KMS-11 (cell line): ENCODE measurements at regions not wholly inside any gene's neighbourhood (a gene's known extent, or its start where the extent isn't known, plus 50 kb on each side); places are given as distances from the start of the nearest gene placed in this dataset.

ENCODE experiments used
- H2AFZ ChIP-seq: fragments of 200-600 bp; sonication (generic); 2 replicates; pipeline ENCODE4 v1.6.1; 2016; ENCODE audit warnings: antibody characterized with exemption, mixed run types, low read depth
- H3K27ac ChIP-seq: fragments of 200-600 bp; sonication (generic); 2 replicates; pipeline ENCODE4 v1.6.1; 2016; ENCODE audit warnings: mild to moderate bottlenecking, mixed run types
- H3K27me3 ChIP-seq: fragments of 200-600 bp; sonication (generic); 2 replicates; pipeline ENCODE4 v1.6.1; 2017; ENCODE audit warnings: mild to moderate bottlenecking, low read depth, mixed run types, moderate library complexity; ENCODE audit not compliant: insufficient read depth
- H3K36me3 ChIP-seq: fragments of 200-600 bp; sonication (generic); 2 replicates; pipeline ENCODE4 v1.6.1; 2017; ENCODE audit warnings: mild to moderate bottlenecking, mixed run types; ENCODE audit not compliant: insufficient read depth
- H3K4me1 ChIP-seq: fragments of 200-600 bp; sonication (generic); 2 replicates; pipeline ENCODE4 v1.6.1; 2016; ENCODE audit warnings: mild to moderate bottlenecking, low read depth, mixed run types; ENCODE audit not compliant: poor library complexity, severe bottlenecking
- H3K4me2 ChIP-seq: fragments of 200-600 bp; sonication (generic); 2 replicates; pipeline ENCODE4 v1.7.0; 2016; ENCODE audit warnings: mild to moderate bottlenecking, mixed run types
- H3K4me3 ChIP-seq: fragments of 200-600 bp; sonication (generic); IDR thresholded peaks from 2 replicates; pipeline ENCODE4 v1.6.1; 2017; ENCODE audit warnings: low read depth, low read length, mixed read lengths; ENCODE audit not compliant: insufficient read depth
- H3K79me2 ChIP-seq: fragments of 200-600 bp; sonication (generic); 2 replicates; pipeline ENCODE4 v1.6.1; 2016; ENCODE audit warnings: low read depth, mixed run types; ENCODE audit not compliant: insufficient read depth
- H3K9ac ChIP-seq: fragments of 200-600 bp; sonication (generic); 2 replicates; pipeline ENCODE4 v1.6.1; 2016; ENCODE audit warnings: mild to moderate bottlenecking, mixed run types
- H4K20me1 ChIP-seq: fragments of 200-600 bp; sonication (generic); 2 replicates; pipeline ENCODE4 v1.6.1; 2016; ENCODE audit warnings: mild to moderate bottlenecking, mixed run types; ENCODE audit not compliant: insufficient read depth
- TF ChIP-seq, protein P1 (sequence below): fragments of 200-600 bp; sonication (generic); conservative IDR thresholded peaks from 2 replicates; pipeline ENCODE4 v1.6.1; 2017; ENCODE audit warnings: low read depth, mild to moderate bottlenecking, antibody characterized with exemption, low read length, moderate library complexity, mixed read lengths

DNA sequence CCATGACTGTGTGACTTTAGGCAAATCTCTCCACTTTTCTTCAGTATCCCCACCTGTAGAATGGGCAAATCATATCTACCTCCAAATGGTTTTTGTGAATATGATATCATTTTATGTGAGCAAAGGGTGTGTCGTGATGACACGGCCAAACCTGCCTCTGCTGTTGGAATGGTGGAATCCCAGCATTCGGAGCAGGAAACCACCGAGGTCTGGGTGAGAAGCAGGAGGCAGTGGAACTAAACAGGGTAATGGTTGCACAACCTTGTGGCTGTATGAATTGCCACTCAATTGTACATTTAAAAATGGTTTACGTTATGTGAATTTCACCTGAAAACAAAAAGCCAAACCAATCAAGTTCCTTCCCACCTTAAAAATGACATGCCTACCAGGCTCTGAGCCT is 131.4 kb upstream of the ZMIZ1 start:
- Histone ChIP-seq H3K79me2 (no peaks in the 10 kb centered on the region), H2AFZ (no peak overlapping the region), H3K9ac (no peak overlapping the region), H3K36me3 (no peaks in the 10 kb centered on the region), H3K27me3 (no peaks in the 10 kb centered on the region), H4K20me1 (no peaks in the 10 kb centered on the region), H3K27ac (no peak overlapping the region), H3K4me2 (no peak overlapping the region), H3K4me1 (no peaks in the 10 kb centered on the region), H3K4me3 (no peak overlapping the region)
- TF ChIP-seq, protein P1, sequence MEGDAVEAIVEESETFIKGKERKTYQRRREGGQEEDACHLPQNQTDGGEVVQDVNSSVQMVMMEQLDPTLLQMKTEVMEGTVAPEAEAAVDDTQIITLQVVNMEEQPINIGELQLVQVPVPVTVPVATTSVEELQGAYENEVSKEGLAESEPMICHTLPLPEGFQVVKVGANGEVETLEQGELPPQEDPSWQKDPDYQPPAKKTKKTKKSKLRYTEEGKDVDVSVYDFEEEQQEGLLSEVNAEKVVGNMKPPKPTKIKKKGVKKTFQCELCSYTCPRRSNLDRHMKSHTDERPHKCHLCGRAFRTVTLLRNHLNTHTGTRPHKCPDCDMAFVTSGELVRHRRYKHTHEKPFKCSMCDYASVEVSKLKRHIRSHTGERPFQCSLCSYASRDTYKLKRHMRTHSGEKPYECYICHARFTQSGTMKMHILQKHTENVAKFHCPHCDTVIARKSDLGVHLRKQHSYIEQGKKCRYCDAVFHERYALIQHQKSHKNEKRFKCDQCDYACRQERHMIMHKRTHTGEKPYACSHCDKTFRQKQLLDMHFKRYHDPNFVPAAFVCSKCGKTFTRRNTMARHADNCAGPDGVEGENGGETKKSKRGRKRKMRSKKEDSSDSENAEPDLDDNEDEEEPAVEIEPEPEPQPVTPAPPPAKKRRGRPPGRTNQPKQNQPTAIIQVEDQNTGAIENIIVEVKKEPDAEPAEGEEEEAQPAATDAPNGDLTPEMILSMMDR = no peak

DNA sequence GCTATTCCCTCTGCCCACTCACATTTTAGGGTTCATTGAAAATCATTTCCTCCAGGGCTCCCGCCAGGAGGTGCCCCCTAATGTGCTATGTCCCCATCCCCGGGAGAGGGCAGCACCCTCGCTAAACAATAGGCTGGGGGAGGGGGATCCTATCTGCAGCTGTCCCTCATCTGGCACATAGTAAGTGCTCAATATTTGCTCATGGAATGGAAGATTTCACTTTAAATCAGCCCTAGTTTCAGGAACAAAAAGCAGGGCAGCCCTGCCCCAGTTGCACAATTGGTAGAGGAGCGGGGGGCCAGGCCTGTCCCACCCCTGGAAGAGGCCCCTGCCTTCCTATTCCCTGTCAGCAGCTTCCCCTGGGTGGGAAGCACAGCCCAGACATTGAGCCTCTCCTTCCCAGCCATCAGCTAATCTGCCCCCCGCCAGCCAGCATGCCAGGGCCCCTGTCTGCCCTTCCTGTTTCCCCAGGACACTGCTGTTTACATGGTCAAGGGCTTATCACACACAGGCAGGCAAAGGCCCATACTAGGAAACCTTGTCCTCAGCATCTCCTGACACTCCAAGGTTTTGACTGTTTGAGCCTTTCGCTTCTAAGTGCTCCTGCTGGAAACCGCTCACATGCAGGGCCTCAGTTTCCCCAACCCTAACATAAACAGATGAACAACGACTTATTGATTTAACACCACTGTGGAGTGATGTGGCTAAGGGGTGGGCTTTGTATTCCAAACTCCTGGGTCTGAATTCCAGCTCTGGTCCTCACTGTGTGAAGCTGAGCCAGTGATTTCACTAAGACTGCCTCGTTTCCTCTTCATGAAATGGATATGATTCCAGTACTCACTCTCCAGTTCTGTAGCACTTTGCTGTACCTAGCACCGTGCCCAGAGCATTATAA is 130.7 kb upstream of the ZMIZ1 start:
- Histone ChIP-seq H3K27ac (no peak overlapping the region), H3K36me3 (no peaks in the 10 kb centered on the region), H3K4me1 (no peaks in the 10 kb centered on the region), H4K20me1 (no peaks in the 10 kb centered on the region), H3K27me3 (no peaks in the 10 kb centered on the region), H3K79me2 (no peaks in the 10 kb centered on the region), H3K9ac (no peak overlapping the region), H2AFZ (no peak overlapping the region), H3K4me3 (no peak overlapping the region), H3K4me2 (no peak overlapping the region)
- TF ChIP-seq, protein P1 = no peak

DNA sequence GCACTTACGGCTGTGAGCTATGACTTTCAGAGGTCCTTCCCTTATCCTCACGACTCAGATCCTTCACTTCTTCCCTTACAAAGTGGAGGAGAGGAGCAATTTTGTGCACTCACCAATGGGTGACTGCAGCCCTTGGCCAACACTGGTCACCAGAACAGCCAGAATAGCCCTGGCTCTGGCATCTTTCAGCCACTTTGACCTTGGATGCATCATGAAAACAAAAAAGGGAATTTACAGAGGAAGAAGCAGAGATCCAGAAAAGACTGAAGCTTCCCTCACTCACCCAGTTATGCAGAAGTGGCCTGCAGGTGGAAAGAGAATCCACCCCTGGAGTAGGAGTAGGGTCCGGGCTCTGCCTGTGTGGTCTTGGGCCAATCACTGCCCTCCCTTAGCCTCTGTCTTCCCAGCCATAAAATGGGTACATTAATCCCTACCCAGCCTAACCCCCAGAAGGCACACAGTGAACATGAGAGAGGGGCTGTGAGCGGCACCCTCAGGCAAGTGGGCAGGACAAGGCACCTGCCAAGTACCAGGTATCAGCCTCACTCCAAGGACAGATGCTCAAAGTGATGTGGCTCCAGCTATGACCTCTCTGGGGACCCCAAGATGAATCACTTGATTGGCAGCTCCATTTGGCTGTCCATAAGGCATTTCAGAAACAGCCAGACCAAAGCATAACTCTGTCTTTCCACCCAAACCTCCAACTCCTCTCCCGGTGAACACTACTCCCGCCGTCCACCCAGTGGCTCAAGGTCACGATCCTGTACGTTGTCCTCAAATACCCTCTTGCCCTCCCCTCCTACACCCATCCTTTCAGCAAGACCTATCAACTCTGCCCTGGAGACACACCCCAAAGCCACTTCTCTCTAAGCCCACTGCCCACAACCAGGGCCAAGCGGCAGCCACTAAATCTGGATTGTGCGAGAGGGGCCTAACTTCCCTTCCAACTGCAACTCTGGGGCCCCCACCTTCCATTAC is 129.8 kb upstream of the ZMIZ1 start:
- Histone ChIP-seq H3K79me2 (no peaks in the 10 kb centered on the region), H3K36me3 (no peaks in the 10 kb centered on the region), H3K4me1 (no peaks in the 10 kb centered on the region), H3K4me2 (no peak overlapping the region), H3K9ac (no peak overlapping the region), H3K4me3 (no peak overlapping the region), H3K27ac (no peak overlapping the region), H3K27me3 (no peaks in the 10 kb centered on the region), H4K20me1 (no peaks in the 10 kb centered on the region), H2AFZ (no peak overlapping the region)
- TF ChIP-seq, protein P1 = no peak

DNA sequence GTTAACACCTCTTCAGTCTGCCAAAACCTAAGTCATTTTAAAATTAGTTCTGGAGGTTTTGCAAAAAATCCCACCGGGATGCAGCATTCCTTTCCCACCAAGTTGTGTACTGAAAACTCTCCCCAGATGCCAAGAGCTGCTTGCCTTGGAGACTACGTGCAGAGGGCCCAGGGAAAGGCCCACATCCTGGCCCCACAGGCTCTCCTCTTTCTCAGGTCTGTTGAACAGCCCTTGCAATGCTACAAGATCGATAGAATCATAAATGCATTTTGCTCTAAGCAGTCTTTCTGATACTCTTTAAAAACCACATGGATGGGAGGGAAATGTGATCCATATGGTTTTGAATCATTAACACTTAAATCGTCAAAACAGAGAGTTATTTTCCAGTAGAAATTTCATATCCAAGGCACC is 126.7 kb upstream of the ZMIZ1 start:
- Histone ChIP-seq H3K27me3 (no peaks in the 10 kb centered on the region), H2AFZ (no peak overlapping the region), H3K36me3 (no peaks in the 10 kb centered on the region), H4K20me1 (no peaks in the 10 kb centered on the region), H3K4me1 (no peaks in the 10 kb centered on the region), H3K4me2 (no peak overlapping the region), H3K27ac (no peak overlapping the region), H3K9ac (no peak overlapping the region), H3K79me2 (no peaks in the 10 kb centered on the region), H3K4me3 (no peak overlapping the region)
- TF ChIP-seq, protein P1 = no peak
